H9 (cell line): ENCODE measurements at regions not wholly inside any gene's neighbourhood (a gene's known extent, or its start where the extent isn't known, plus 50 kb on each side); places are given as distances from the start of the nearest gene placed in this dataset.

Experiments used
- DNase-seq: peaks from one replicate; pipeline ENCODE4 v3.0.0-alpha.2; 2017
- H2AFZ ChIP-seq: one replicate; pipeline ENCODE4 v1.6.1; 2013; ENCODE audit warnings: mild to moderate bottlenecking, low read length, control low read depth, moderate library complexity
- H2AK5ac ChIP-seq: 2 replicates; pipeline ENCODE4 v1.6.1; 2013; ENCODE audit warnings: low read length, control low read depth, mixed read lengths; ENCODE audit not compliant: insufficient read length
- H2BK120ac ChIP-seq: one replicate; pipeline ENCODE4 v1.6.1; 2013; ENCODE audit warnings: low read depth, mild to moderate bottlenecking, low read length, control low read depth, inconsistent platforms; ENCODE audit not compliant: poor library complexity, severe bottlenecking
- H2BK12ac ChIP-seq: 2 replicates; pipeline ENCODE4 v1.6.1; 2013; ENCODE audit warnings: low read length, control low read depth, mixed read lengths, low read depth; ENCODE audit not compliant: insufficient read length
- H2BK15ac ChIP-seq: 2 replicates; pipeline ENCODE4 v1.6.1; 2013; ENCODE audit warnings: low read depth, low read length, control low read depth
- H2BK20ac ChIP-seq: one replicate; pipeline ENCODE4 v1.6.1; 2013; ENCODE audit warnings: low read depth, mild to moderate bottlenecking, low read length, control low read depth, inconsistent platforms; ENCODE audit not compliant: poor library complexity, severe bottlenecking
- H2BK5ac ChIP-seq: 2 replicates; pipeline ENCODE4 v1.6.1; 2013; ENCODE audit warnings: low read length, control low read depth, mixed read lengths; ENCODE audit not compliant: insufficient read length
- H3K14ac ChIP-seq: 2 replicates; pipeline ENCODE4 v1.6.1; 2013; ENCODE audit warnings: low read length, control low read depth; ENCODE audit not compliant: insufficient read depth
- H3K18ac ChIP-seq: 2 replicates; pipeline ENCODE4 v1.6.1; 2013; ENCODE audit warnings: low read depth, mild to moderate bottlenecking, mixed read lengths, low read length, control low read depth; ENCODE audit not compliant: insufficient read length
- H3K23ac ChIP-seq: 2 replicates; pipeline ENCODE4 v1.6.1; 2013; ENCODE audit warnings: low read length, control low read depth, mixed read lengths, low read depth; ENCODE audit not compliant: insufficient read length
- H3K23me2 ChIP-seq: 2 replicates; pipeline ENCODE4 v1.6.1; 2013; ENCODE audit warnings: low read depth, mild to moderate bottlenecking, mixed read lengths, low read length, control low read depth; ENCODE audit not compliant: insufficient read length, poor library complexity, severe bottlenecking
- H3K27ac ChIP-seq: 2 replicates; pipeline ENCODE4 v1.5.1; 2013; ENCODE audit warnings: low read length, control low read depth, mixed read lengths, low read depth; ENCODE audit not compliant: insufficient read length
- H3K27me3 ChIP-seq: 2 replicates; pipeline ENCODE4 v1.6.1; 2013; ENCODE audit warnings: low read length, control low read depth, inconsistent platforms; ENCODE audit not compliant: insufficient read depth
- H3K4ac ChIP-seq: 2 replicates; pipeline ENCODE4 v1.6.1; 2013; ENCODE audit warnings: low read depth, mild to moderate bottlenecking, control low read depth, inconsistent platforms, low read length, moderate library complexity
- H3K4me1 ChIP-seq: 2 replicates; pipeline ENCODE4 v1.6.1; 2013; ENCODE audit warnings: low read length, control low read depth, inconsistent platforms; ENCODE audit not compliant: insufficient read depth
- H3K4me2 ChIP-seq: 2 replicates; pipeline ENCODE4 v1.6.1; 2013; ENCODE audit warnings: low read length, control low read depth, mixed read lengths; ENCODE audit not compliant: insufficient read length, insufficient read depth
- H3K56ac ChIP-seq: 2 replicates; pipeline ENCODE4 v1.6.1; 2013; ENCODE audit warnings: low read depth, mild to moderate bottlenecking, mixed read lengths, low read length, control low read depth; ENCODE audit not compliant: insufficient read length
- H3K79me1 ChIP-seq: 2 replicates; pipeline ENCODE4 v1.6.1; 2013; ENCODE audit warnings: low read depth, mild to moderate bottlenecking, moderate library complexity, low read length, control low read depth, inconsistent platforms; ENCODE audit not compliant: insufficient read depth, poor library complexity, severe bottlenecking
- H3K79me2 ChIP-seq: 2 replicates; pipeline ENCODE4 v1.6.1; 2013; ENCODE audit warnings: low read length, control low read depth, inconsistent platforms; ENCODE audit not compliant: insufficient read depth
- H3K9ac ChIP-seq: 2 replicates; pipeline ENCODE4 v1.6.1; 2013; ENCODE audit warnings: low read length, control low read depth, mixed read lengths; ENCODE audit not compliant: insufficient read length; ENCODE audit errors: extremely low read depth
- H3K9me3 ChIP-seq: one replicate; pipeline ENCODE4 v1.6.1; 2013; ENCODE audit warnings: low read depth, low read length, inconsistent platforms; ENCODE audit not compliant: control insufficient read depth
- H3T11ph ChIP-seq: one replicate; pipeline ENCODE4 v1.6.1; 2013; ENCODE audit warnings: mild to moderate bottlenecking, low read length, control low read depth, inconsistent platforms
- H4K20me1 ChIP-seq: one replicate; pipeline ENCODE4 v1.6.1; 2013; ENCODE audit not compliant: control insufficient read depth, insufficient read length, insufficient read depth
- H4K5ac ChIP-seq: 2 replicates; pipeline ENCODE4 v1.6.1; 2013; ENCODE audit warnings: low read depth, mild to moderate bottlenecking, mixed read lengths, low read length, control low read depth; ENCODE audit not compliant: insufficient read length
- H4K8ac ChIP-seq: replicated peaks from 2 replicates; pipeline ENCODE4 v1.6.1; 2013; ENCODE audit warnings: low read length, control low read depth, mixed read lengths, low read depth; ENCODE audit not compliant: insufficient read length
- H4K91ac ChIP-seq: 2 replicates; pipeline ENCODE4 v1.6.1; 2013; ENCODE audit warnings: low read depth, mild to moderate bottlenecking, moderate library complexity, mixed read lengths, low read length, control low read depth; ENCODE audit not compliant: insufficient read length
- H3K27ac Mint-ChIP-seq, 3 experiments: 2 replicates in 2 of 3; 3 replicates in 1 of 3; pipeline ENCODE4 v1.8.0; 2020 to 2021; ENCODE audit warnings: mixed read lengths in 3 of 3, mild to moderate bottlenecking in 1 of 3, moderate library complexity in 1 of 3
- H3K27me3 Mint-ChIP-seq: 2 replicates; pipeline ENCODE4 v1.8.0; 2021; ENCODE audit warnings: low read depth, mild to moderate bottlenecking, moderate library complexity, mixed read lengths
- H3K36me3 Mint-ChIP-seq, 3 experiments: 2 replicates in 2 of 3; 3 replicates in 1 of 3; pipeline ENCODE4 v1.8.0; 2020 to 2021; ENCODE audit warnings: low read depth in 3 of 3, mixed read lengths in 3 of 3; ENCODE audit not compliant: insufficient read depth in 1 of 3
- H3K4me1 Mint-ChIP-seq, 2 experiments: 2 replicates each; pipeline ENCODE4 v1.8.0; 2020; ENCODE audit warnings: mixed read lengths in 2 of 2
- H3K4me3 Mint-ChIP-seq, 2 experiments: 2 replicates in 1 of 2; 3 replicates in 1 of 2; pipeline ENCODE4 v1.8.0; 2020 to 2021; ENCODE audit warnings: mild to moderate bottlenecking in 2 of 2, mixed read lengths in 2 of 2, moderate library complexity in 1 of 2
- H3K9me3 Mint-ChIP-seq, 2 experiments: 2 replicates in 1 of 2; 3 replicates in 1 of 2; pipeline ENCODE4 v1.8.0; 2020; ENCODE audit warnings: mild to moderate bottlenecking in 2 of 2, mixed read lengths in 2 of 2, moderate library complexity in 1 of 2
- CTCF ChIP-seq: fragments of 200-600 bp; sonication (generic); conservative IDR thresholded peaks from 3 replicates; pipeline ENCODE4 v1.8.0; 2021; ENCODE audit warnings: antibody characterized with exemption, mild to moderate bottlenecking
- WGBS: extraction: QIAGEN DNeasy Blood & Tissue Kit; methylation state at CpG from one replicate; pipeline ENCODE4 v1.1.7; 2013; ENCODE audit warnings: missing lambda C conversion rate, low lambda C conversion rate, mixed read lengths; ENCODE audit not compliant: insufficient read length; ENCODE audit errors: extremely low coverage; 5-methylcytosine and 5-hydroxymethylcytosine counted together

- no peak overlapping the region for H3K14ac ChIP-seq
- H2BK12ac ChIP-seq, result no peak overlapping the region
- H3K27ac Mint-ChIP-seq, result no peak overlapping the region
- DNase-seq, result no peak
- no peaks in the 10 kb centered on the region for H3K9me3 ChIP-seq
- no peaks in the 10 kb centered on the region for H3K27me3 ChIP-seq
- no peak overlapping the region for H3K27ac ChIP-seq
- no peak overlapping the region for H3T11ph ChIP-seq
- no peak overlapping the region for H3K18ac ChIP-seq
- no peak overlapping the region for H2AFZ ChIP-seq
- no peak overlapping the region for H3K4ac ChIP-seq
- no peak overlapping the region for H4K91ac ChIP-seq
- H3K4me1 ChIP-seq, result no peaks in the 10 kb centered on the region
- no peaks in the 10 kb centered on the region for H3K79me1 ChIP-seq
- no peak overlapping the region for H3K4me2 ChIP-seq
- H3K4me1 Mint-ChIP-seq, result no peaks in the 10 kb centered on the region
- no peaks in the 10 kb centered on the region for H3K9me3 Mint-ChIP-seq
- H3K4me3 Mint-ChIP-seq, result no peak overlapping the region
- H3K79me2 ChIP-seq, result no peaks in the 10 kb centered on the region
- no peak overlapping the region for H2BK15ac ChIP-seq
- H2BK120ac ChIP-seq, result no peak overlapping the region
- TF ChIP-seq CTCF, result no peak
- H3K9ac ChIP-seq, result no peak overlapping the region
- H3K23me2 ChIP-seq, result no peaks in the 10 kb centered on the region
- no peak overlapping the region for H3K56ac ChIP-seq
- H2BK5ac ChIP-seq, result no peak overlapping the region
- H3K23ac ChIP-seq, result no peak overlapping the region
- H4K8ac ChIP-seq, result no peak overlapping the region
- no peak overlapping the region for H2AK5ac ChIP-seq
- H2BK20ac ChIP-seq, result no peak overlapping the region
- H4K5ac ChIP-seq, result no peak overlapping the region
- no peaks in the 10 kb centered on the region for H4K20me1 ChIP-seq
- WGBS, result no CpG with 5 or more reads among the region's 3 CpGs
- no peaks in the 10 kb centered on the region; a peak in 1 of 7 replicates for H3K36me3 Mint-ChIP-seq
- H3K27me3 Mint-ChIP-seq, result no peaks in the 10 kb centered on the region
Measured at GRCh38 chr6:134864558-134864957, 85.3 kb downstream of the ALDH8A1 start.
